ENCODE measurements at regions not wholly inside any gene's neighbourhood (a gene's known extent, or its start where the extent isn't known, plus 50 kb on each side); places are given as distances from the start of the nearest gene placed in this dataset.

DNA sequence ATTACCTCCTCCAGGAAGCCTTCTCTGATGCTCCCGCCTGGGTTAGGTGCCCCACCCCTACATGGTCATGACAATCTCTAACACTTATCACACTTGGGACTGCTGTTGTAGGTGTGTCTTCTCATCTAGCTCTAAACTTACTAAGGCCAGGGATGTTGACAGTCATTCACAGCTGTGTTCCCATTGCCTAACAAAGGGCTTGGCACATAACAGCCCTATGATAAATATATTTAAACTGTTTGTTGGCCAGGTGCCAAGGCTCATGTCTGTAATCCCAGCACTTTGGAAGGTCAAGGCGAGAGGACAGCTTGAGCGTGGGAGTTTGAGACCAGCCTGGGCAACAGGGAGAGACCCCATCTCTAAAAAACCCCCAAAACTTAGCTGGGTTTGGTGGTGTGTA is 98.8 kb upstream of the RGS6 start:
- TF ChIP-seq TAF1 (IDR thresholded peaks at IDR 0.05; ENCODE audit: borderline replicate concordance, insufficient read depth, low read length) (no peak), POLR2AphosphoS5 (IDR thresholded peaks at IDR 0.05; ENCODE audit: low read depth, low read length) (no peak), FOXP2 (optimal IDR thresholded peaks at IDR 0.05; ENCODE audit: borderline replicate concordance, extremely low read depth, extremely low read length, insufficient read depth) (no peak)
